Colon (tissue), 2 donors: ENCODE measurements at regions not wholly inside any gene's neighbourhood (a gene's known extent, or its start where the extent isn't known, plus 50 kb on each side); places are given as distances from the start of the nearest gene placed in this dataset.
A peak's percentile ranks its signal among the peaks of the same experiment; 100 is the strongest.

Experiments used
- FAIRE-seq: peaks from 2 replicates; lab custom pipeline; 2012; peaks lifted over from hg19 to GRCh38; lab: Jason Lieb, UNC
- donor health status: control.
- donor health status: control.

GRCh38 chr5:155926766-155927165 lies 400.2 kb upstream of the SGCD start:
- FAIRE-seq: no peak

- no peak for FAIRE-seq
These were observed 397.9 kb upstream of the SGCD start for GRCh38 chr5:155929112-155929511.

GRCh38 chr5:155934964-155935363 lies 392.0 kb upstream of the SGCD start:
- no peak for FAIRE-seq

GRCh38 chr5:155935723-155936122 lies 391.2 kb upstream of the SGCD start:
- FAIRE-seq: no peak

- no peak for FAIRE-seq
These were observed 390.2 kb upstream of the SGCD start for GRCh38 chr5:155936520-155937406.

GRCh38 chr5:155938051-155938450 lies 388.9 kb upstream of the SGCD start:
- FAIRE-seq: no peak

GRCh38 chr5:155941340-155941739 lies 385.6 kb upstream of the SGCD start:
- peak; percentile 78 for FAIRE-seq

- no peak for FAIRE-seq
These were observed 383.2 kb upstream of the SGCD start for GRCh38 chr5:155943516-155944407.

- FAIRE-seq: no peak
These were observed 379.4 kb upstream of the SGCD start for GRCh38 chr5:155947394-155948062.

GRCh38 chr5:155948576-155948975 lies 378.4 kb upstream of the SGCD start:
- no peak for FAIRE-seq

GRCh38 chr5:155952486-155953089 lies 374.4 kb upstream of the SGCD start:
- no peak for FAIRE-seq

- FAIRE-seq: no peak
These were observed 373.6 kb upstream of the SGCD start for GRCh38 chr5:155953335-155953734.

- no peak for FAIRE-seq
These were observed 372.1 kb upstream of the SGCD start for GRCh38 chr5:155954701-155955445.

GRCh38 chr5:155957884-155958283 lies 369.1 kb upstream of the SGCD start:
- no peak for FAIRE-seq

- FAIRE-seq: no peak
These were observed 367.9 kb upstream of the SGCD start for GRCh38 chr5:155959082-155959481.

GRCh38 chr5:155960177-155960576 lies 366.8 kb upstream of the SGCD start:
- no peak for FAIRE-seq

GRCh38 chr5:155969537-155969936 lies 357.4 kb upstream of the SGCD start:
- no peak for FAIRE-seq

- FAIRE-seq: no peak
These were observed 352.6 kb upstream of the SGCD start for GRCh38 chr5:155974369-155974768.

- no peak for FAIRE-seq
These were observed 348.1 kb upstream of the SGCD start for GRCh38 chr5:155978850-155979249.

GRCh38 chr5:155982354-155982753 lies 344.6 kb upstream of the SGCD start:
- FAIRE-seq: no peak

- FAIRE-seq: no peak
These were observed 343.0 kb upstream of the SGCD start for GRCh38 chr5:155983954-155984353.
